HG03280 (cell line): ENCODE measurements at regions not wholly inside any gene's neighbourhood (a gene's known extent, or its start where the extent isn't known, plus 50 kb on each side); places are given as distances from the start of the nearest gene placed in this dataset.

Source experiments
- ATAC-seq: cut with Tn5 transposase; IDR thresholded peaks from one replicate; pipeline ENCODE4 v1.9.1; 2021; ENCODE audit warnings: mild to moderate bottlenecking, moderate library complexity; ENCODE audit not compliant: unreplicated experiment

GRCh38 chr1:208570362-208570761 lies 326.2 kb upstream of the PLXNA2 start:
- no peak for ATAC-seq

- ATAC-seq: no peak
Measured at GRCh38 chr1:208576425-208576824, 332.2 kb upstream of the PLXNA2 start.

GRCh38 chr1:208577381-208577905 lies 333.3 kb upstream of the PLXNA2 start:
- no peak for ATAC-seq

- ATAC-seq: no peak
Measured at GRCh38 chr1:208581209-208581608, 337.0 kb upstream of the PLXNA2 start.

- ATAC-seq: no peak
Measured at GRCh38 chr1:208581667-208582066, 337.5 kb upstream of the PLXNA2 start.

- ATAC-seq: no peak
Measured at GRCh38 chr1:208584167-208584755, 340.1 kb upstream of the PLXNA2 start.

- ATAC-seq: peak; percentile 83
Measured at GRCh38 chr1:208587110-208587509, 342.9 kb upstream of the PLXNA2 start.

- no peak for ATAC-seq
Measured at GRCh38 chr1:208593306-208594006, 349.3 kb upstream of the PLXNA2 start.

GRCh38 chr1:208595236-208595635 lies 351.1 kb upstream of the PLXNA2 start:
- no peak for ATAC-seq

GRCh38 chr1:208595745-208596144 lies 351.6 kb upstream of the PLXNA2 start:
- ATAC-seq: no peak

- no peak for ATAC-seq
Measured at GRCh38 chr1:208597571-208597970, 353.4 kb upstream of the PLXNA2 start.

GRCh38 chr1:208598021-208598420 lies 353.8 kb upstream of the PLXNA2 start:
- no peak for ATAC-seq

GRCh38 chr1:208599063-208599462 lies 354.9 kb upstream of the PLXNA2 start:
- ATAC-seq: no peak

GRCh38 chr1:208600456-208601190 lies 356.4 kb upstream of the PLXNA2 start:
- no peak for ATAC-seq

- ATAC-seq: no peak
Measured at GRCh38 chr1:208601561-208601960, 357.4 kb upstream of the PLXNA2 start.

- ATAC-seq: no peak
Measured at GRCh38 chr1:208603721-208604120, 359.5 kb upstream of the PLXNA2 start.

- peak; percentile 93 for ATAC-seq
Measured at GRCh38 chr1:208604295-208604694, 360.1 kb upstream of the PLXNA2 start.

GRCh38 chr1:208606959-208607358 lies 362.8 kb upstream of the PLXNA2 start:
- ATAC-seq: no peak

- ATAC-seq: no peak
Measured at GRCh38 chr1:208607616-208608015, 363.4 kb upstream of the PLXNA2 start.

GRCh38 chr1:208614610-208615009 lies 370.4 kb upstream of the PLXNA2 start:
- ATAC-seq: no peak

- ATAC-seq: no peak
Measured at GRCh38 chr1:208615371-208615770, 371.2 kb upstream of the PLXNA2 start.

GRCh38 chr1:208616776-208617175 lies 372.6 kb upstream of the PLXNA2 start:
- ATAC-seq: no peak
